Erythroblast (primary cell): ENCODE measurements at regions not wholly inside any gene's neighbourhood (a gene's known extent, or its start where the extent isn't known, plus 50 kb on each side); places are given as distances from the start of the nearest gene placed in this dataset.
"Not testable (repeated sequence)": the region's sequence is repeated elsewhere in the genome, so short reads cannot be mapped to it uniquely, and the experiment has no call there.

Experiments used
- DNase-seq, 2 experiments: peaks; one replicate each; lab custom pipeline; 2025; lab: John Stamatoyannopoulos, UW
- GATA1 ChIP-seq: IDR thresholded peaks from 2 replicates; pipeline ENCODE4 v1.6.1; 2011; ENCODE audit warnings: low read depth, mild to moderate bottlenecking, control low read depth, low read length, moderate library complexity
- POLR2A ChIP-seq: IDR thresholded peaks from 2 replicates; pipeline ENCODE4 v1.6.1; 2011; ENCODE audit warnings: mild to moderate bottlenecking, low read length

DNA sequence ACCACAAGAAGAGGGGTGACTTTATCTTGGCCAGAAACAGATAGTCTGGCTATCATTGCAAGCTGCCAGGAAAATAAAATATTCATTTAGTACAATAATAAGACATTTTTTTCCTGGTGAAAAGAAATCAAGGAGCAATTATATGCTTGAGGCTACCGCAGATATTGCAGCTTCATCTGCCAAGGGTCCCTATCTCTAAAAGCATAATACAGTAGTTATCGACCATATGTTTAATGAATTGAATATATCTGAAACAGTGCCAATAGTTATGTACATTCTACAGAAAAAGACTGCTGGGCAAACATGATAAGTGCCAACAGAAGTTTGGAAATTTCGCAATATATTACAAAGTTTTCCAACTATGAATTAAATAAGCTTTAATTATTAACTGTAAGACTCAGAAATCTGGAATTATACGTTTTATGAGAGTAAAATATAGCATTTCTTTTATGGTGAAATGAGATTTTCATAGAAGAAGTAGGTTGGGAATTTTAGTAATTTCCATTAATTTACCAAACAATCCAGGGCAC lies 561.1 kb upstream of the ZP4 start:
- DNase-seq = no peak
- TF ChIP-seq GATA1 = no peak
- no peak for TF ChIP-seq POLR2A

DNA sequence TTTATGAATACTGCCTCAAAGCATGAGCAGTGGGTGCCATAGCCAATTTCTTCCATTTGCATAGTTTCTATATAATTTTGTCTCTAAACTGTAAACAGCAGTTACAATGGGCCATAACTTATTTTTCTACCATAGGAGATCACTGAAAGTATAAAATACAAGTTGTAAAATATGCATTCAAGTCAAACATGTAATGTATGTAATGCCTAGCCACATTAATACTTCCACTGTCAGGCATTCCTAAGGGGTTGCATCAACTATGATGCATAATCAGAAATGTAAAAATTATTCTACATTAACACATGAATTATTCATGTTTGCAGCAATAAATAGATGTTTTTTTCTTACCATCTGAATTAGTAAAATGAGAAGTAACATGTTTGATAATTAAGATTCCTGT lies 560.3 kb upstream of the ZP4 start:
- TF ChIP-seq GATA1 = no peak
- no peak for DNase-seq

- no peak for DNase-seq
- TF ChIP-seq POLR2A = no peak
- no peak for TF ChIP-seq GATA1
Observed at GRCh38 chr1:238443687-238444086, 553.0 kb upstream of the ZP4 start.

GRCh38 chr1:238439511-238439910 lies 548.8 kb upstream of the ZP4 start:
- no peak for DNase-seq
- no peak for TF ChIP-seq GATA1
- no peak for TF ChIP-seq POLR2A

- TF ChIP-seq GATA1 = no peak
- TF ChIP-seq POLR2A = no peak
- no peak for DNase-seq
Observed at GRCh38 chr1:238438311-238439270, 547.9 kb upstream of the ZP4 start.

DNA sequence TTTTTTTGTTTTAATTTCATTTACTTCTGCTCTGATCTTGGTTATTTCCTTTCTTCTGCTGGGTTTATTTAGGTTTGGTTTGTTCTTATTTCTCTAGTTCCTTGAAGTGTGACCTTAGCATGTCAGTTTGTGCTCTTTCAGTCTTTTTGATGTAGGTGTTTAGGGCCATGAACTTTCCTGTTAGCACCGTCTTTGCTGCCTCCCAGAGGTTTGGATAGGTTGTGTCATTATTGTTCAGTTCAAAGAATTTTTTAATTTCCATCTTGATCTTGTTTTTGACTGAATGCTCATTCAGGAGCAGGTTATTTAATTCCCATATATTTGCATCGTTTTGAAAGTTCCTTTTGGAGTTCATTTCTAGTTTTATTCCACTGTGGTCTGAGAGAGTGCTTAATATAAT lies 539.0 kb upstream of the ZP4 start:
- not testable (repeated sequence) for DNase-seq

GRCh38 chr1:238419209-238419608 lies 528.5 kb upstream of the ZP4 start:
- DNase-seq = no peak

GRCh38 chr1:238409932-238410331 lies 519.2 kb upstream of the ZP4 start:
- DNase-seq = no peak
- TF ChIP-seq GATA1 (no peak), POLR2A (no peak)

More at GRCh38 chr1:238419209-238419608, 528.5 kb upstream of the ZP4 start:
- TF ChIP-seq POLR2A (no peak), GATA1 (no peak)

DNA sequence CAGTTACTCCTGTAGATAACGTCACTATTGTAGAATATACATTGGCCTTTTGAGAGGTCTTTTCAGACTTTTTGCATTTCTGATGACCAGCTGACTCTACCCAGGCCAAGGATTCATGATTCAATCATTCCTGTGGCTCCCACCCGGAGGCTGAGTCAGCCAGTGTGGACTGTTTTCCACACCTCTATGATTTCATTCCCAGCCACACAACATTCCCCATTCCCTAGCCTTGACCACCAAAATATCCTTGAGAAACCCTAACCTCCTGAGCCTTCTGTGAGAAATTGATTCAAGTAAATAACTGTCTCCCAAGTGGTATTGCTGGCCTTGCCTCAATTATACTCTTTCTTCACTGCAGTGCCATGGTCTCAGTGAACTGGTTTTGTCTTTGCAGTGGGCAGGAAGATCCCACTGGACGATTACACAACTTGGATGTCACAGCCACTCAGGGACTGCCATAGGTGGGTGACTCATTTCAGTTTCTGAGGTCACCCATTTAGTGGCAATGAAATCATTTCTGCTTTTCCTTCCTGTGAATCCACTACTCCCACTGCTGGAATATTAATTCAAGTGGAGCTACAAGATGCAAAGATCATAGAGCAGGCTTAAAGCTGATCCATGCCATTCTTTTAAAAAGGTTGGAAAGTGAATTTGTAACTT lies 518.6 kb upstream of the ZP4 start:
- DNase-seq = no peak
- TF ChIP-seq POLR2A (no peak), GATA1 (no peak)

- TF ChIP-seq GATA1 (no peak), POLR2A (no peak)
- no peak for DNase-seq
Observed at GRCh38 chr1:238408737-238409136, 518.0 kb upstream of the ZP4 start.

DNA sequence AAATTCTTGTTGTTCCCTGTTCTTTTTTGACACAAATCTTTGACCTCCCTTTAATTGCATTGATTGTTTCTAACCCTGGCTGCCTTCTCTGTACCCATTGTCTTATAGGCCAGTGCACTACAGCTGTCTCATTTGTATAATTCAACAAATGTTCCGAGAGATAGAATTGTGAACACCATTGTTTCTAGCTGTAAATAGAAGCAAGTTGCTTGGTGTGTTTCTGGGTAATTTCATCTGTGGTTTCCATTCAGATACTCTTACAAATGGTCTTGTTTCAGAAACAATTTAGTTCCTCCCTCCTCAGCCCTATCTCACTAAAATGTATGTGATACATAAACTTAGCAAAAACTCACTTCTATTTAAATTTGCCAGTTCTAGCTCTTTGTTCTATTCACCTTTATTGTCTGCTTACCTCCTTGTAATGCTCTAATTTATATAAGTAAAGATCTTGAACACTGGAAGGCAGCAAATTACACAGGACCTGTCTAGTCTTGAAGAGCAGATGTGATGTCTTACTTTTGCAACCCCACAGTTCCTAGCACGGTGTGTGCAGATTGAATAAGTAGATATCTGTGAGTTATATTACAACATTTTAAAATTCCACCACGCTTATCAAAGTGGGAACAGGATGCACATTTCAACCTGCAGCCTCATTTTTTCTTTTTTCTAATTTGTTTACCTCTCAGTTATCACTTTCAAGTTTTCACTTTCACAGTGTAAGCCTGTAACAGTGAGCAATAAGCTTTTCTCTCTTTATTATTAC lies 515.6 kb upstream of the ZP4 start:
- DNase-seq = no peak
- TF ChIP-seq POLR2A (no peak), GATA1 (no peak)

- TF ChIP-seq POLR2A (no peak), GATA1 (no peak)
- DNase-seq = no peak
Observed at GRCh38 chr1:238404921-238405320, 514.2 kb upstream of the ZP4 start.

GRCh38 chr1:238404481-238404880 lies 513.8 kb upstream of the ZP4 start:
- TF ChIP-seq GATA1 (no peak), POLR2A (no peak)
- DNase-seq = no peak

DNA sequence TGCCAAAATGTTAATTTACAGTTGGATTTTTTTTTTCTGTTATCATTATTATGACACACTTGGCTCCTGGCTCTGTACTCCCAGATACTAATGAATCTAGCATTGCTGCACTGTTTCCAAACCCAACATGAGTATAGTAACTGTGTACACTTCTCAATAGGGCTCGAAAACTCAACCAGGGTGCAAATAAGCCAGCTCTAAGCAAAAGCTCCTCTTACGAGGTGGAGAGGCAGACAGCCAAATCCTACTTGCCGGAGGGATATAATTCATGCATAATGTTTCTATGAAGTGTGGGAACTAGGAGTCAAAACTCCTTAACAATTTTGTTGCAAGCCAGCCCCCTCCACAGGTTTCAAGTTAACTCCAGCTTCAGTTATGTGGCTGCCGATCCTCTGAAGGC lies 510.4 kb upstream of the ZP4 start:
- no peak for DNase-seq
- no peak for TF ChIP-seq GATA1
- no peak for TF ChIP-seq POLR2A
